GDM1 (cell line): ENCODE measurements at regions not wholly inside any gene's neighbourhood (a gene's known extent, or its start where the extent isn't known, plus 50 kb on each side); places are given as distances from the start of the nearest gene placed in this dataset.
"Not testable (repeated sequence)": the region's sequence is repeated elsewhere in the genome, so short reads cannot be mapped to it uniquely, and the experiment has no call there.

Experiments
- DNase-seq: peaks from one replicate; lab custom pipeline; 2025; lab: John Stamatoyannopoulos, UW

DNA sequence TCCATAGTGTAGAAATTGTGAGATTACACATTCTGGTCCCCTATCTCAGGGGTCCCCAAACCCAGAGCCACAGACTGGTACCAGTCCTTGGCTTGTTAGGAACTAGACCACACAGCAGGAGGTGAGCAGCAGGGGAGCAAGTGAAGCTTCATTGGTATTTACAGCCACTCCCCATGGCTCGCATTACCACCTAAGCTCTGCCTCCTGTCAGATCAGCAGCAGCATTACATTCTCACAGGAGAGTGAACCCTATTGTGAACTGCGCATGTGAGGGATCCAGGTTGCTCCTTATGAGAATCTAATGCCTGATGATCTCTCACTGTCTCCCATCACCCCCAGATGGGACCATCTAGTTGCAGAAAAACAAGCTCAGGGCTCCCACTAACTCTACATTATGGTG is 229.7 kb upstream of the IRF2BP2 start:
- no peak for DNase-seq

DNA sequence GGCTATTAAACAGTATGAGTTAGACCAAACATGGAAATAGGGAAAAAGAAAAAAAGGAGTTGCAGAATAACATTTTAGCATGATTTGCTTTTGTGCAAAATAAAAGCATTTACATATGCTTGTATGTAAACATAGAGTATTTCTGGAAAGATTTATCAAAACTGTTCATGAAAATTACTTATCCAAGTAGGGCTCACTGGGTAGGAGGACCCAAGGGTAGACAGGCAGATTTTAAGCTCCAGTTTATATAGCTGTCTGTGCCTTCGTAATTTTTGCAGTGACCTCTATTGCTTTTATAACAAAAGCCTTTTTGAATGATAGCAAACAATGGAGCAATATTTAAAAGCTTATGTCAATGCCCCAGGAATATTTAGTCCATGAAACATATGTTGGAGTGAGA is 228.8 kb upstream of the IRF2BP2 start:
- DNase-seq: no peak

DNA sequence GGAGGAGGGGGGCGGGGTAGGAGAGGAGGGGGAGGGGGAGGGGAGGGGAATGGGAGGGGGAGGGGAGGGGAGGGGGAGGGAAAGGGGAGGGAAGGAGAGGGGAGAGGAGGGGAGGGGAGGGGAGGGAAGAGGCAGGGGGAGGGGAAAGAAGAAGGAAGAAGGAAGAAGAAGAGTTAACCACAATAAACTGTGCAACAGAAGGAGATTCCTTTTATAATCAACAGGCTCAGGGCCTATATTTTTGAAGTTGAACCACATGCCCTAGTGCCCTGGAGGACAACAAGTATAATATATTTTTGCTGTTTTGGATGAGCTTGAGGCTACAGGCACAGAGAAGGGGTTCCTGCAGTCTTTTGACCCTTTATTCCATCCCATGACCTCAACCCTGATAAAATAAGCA is 228.2 kb upstream of the IRF2BP2 start:
- peak; percentile 14 for DNase-seq

GRCh38 chr1:234837713-234838112 is 227.7 kb upstream of the IRF2BP2 start:
- DNase-seq: no peak

DNA sequence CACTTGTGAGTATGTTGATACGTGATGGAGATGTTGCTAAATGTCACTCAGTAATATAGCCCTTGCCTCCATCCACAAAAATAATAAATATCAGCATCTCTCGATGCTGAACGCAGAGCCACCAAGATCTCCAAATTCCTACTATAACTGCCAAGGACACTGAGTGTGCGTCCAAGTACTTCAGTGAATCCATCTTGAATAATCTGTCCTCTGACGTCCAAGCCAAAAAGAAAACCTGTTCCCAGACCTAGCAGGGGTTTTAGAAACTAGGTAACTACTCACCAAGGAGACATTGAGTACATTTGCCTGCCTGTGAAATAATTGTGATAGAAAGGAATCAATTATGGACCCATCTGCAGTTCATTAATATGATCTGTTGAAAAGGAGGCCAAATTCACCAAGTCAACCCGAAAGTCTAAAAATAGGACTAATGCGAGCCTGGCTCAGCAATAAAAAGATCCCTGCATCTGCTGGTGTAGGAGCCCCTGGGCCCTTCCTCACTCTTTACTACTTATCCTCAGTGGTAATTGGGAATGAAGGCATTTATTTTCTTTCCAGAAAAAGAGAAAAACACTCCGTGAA is 226.9 kb upstream of the IRF2BP2 start:
- no peak for DNase-seq

DNA sequence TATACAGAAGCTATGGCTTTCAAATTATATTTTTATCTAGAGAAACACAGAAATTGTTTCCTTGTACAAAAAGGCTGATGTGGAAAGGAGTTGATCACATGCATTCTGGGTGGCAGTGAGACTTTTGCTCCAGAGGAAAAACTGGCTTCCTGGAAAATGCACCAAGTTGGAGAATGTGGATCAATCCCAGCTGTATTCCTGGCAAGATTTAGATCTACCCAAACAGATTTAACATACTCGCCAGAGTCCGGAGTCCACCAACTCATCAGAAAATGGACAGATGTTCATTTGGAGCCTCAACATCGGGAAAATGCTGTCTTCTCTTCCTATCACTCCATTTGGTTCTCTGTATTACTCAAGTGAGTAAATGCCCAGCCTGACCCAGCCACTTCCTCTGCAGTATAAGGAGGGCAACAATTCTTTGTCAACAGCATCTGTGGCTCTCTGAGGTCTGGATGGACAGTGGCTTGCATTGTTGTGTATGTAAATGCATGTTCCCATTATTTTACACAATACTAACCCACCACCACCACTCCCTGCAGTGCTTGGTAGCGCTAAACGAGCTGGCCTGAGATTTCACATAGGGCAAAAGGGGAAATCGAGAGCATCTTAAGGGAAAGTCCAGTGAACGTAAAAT is 226.2 kb upstream of the IRF2BP2 start:
- no peak for DNase-seq

DNA sequence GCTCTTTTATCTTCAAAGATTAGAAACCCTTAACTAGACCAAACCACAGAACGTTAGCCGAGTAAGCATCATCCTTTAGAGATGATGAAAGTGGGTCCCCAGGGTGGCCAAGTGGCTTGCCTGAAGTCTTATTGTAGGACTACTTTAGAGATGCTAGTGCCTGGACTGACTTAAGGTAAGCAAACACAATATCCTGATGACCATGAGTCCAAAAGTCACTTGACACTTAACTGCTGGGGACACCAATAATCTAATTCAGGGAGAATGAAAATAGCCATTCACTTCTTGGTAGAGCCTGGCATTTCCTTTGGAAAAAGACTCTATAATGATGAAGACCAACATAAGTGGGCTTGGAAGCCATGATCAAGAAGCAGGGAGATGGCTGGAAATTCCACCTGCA is 225.3 kb upstream of the IRF2BP2 start:
- DNase-seq: no peak

DNA sequence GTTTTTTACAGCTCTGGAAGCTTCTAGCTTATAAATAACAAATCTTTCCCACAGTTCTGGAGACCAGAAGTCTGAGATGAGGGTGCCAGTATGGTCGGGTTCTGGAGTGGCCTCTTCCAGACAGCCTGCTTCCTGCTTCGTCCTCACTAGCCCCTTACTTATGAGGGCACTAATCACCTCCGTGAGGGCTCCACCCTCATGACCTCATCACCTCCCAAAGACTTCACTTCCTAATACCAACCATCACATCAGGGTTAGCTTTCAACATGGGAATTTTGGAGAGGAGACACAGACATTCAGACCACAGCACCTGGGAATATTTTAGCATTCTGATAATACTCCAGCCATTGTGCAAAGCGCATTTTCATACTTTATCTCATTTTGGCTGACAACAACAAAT is 223.7 kb upstream of the IRF2BP2 start:
- no peak for DNase-seq

GRCh38 chr1:234833118-234833517 is 223.1 kb upstream of the IRF2BP2 start:
- DNase-seq: no peak

DNA sequence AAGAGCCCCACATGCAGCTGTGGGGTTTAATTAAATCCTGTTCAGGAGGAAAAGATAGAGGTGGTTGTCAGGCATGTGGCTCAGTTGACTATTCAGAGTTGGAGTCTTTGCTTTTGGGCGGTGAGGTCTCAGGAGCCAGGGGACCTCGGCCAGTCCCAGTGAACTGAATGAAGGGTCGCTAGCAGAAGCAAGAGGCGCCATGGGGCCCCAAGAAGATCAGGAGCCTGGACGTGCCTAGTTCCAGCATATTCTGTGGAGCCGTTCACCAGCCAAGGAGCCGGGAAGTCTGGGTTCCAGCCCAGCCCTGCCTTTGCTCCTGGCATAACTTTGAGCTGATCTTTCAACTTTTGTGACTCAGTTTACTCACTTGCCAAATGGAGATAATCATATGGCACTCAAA is 217.7 kb upstream of the IRF2BP2 start:
- DNase-seq: no peak

DNA sequence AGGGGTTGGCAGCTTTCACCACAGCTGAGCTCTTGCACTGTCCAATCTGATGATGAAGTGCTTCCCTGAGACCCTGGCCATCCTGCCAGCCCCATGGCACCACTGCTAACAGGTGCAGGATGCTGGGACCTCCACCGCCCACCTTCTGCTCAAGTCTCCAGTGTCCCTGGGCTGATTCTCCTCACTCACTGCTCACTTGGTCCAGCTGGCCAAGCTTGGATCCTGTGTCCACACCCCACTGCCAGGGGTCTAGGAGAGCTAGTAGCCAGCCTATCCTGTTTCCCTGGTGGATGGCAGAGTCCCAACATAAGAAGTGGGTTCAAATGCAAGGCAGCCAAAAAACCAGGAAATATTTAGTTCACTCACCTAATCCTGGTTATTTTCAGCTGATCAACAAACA is 217.2 kb upstream of the IRF2BP2 start:
- DNase-seq: no peak

GRCh38 chr1:234826352-234826751 is 216.4 kb upstream of the IRF2BP2 start:
- DNase-seq: no peak

GRCh38 chr1:234825498-234826165 is 215.7 kb upstream of the IRF2BP2 start:
- DNase-seq: no peak

DNA sequence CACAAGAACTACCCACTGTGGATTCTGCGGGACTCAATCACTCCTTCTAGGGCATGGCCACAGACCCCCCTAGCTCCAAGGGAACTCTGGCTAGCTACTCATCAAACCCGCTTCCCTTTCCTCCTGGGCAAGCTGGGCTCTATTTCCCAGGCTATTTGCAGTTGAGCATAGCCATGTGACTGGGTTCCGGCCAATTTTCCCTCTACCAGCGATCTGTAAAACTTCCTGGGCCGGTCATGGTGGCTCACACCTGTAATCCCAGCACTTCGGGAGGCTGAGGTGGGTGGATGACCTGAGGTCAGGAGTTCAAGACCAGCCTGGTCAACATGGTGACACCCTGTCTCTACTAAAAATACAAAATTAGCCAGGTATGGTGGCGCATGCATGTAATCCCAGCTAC is 214.9 kb upstream of the IRF2BP2 start:
- DNase-seq: not testable (repeated sequence)

DNA sequence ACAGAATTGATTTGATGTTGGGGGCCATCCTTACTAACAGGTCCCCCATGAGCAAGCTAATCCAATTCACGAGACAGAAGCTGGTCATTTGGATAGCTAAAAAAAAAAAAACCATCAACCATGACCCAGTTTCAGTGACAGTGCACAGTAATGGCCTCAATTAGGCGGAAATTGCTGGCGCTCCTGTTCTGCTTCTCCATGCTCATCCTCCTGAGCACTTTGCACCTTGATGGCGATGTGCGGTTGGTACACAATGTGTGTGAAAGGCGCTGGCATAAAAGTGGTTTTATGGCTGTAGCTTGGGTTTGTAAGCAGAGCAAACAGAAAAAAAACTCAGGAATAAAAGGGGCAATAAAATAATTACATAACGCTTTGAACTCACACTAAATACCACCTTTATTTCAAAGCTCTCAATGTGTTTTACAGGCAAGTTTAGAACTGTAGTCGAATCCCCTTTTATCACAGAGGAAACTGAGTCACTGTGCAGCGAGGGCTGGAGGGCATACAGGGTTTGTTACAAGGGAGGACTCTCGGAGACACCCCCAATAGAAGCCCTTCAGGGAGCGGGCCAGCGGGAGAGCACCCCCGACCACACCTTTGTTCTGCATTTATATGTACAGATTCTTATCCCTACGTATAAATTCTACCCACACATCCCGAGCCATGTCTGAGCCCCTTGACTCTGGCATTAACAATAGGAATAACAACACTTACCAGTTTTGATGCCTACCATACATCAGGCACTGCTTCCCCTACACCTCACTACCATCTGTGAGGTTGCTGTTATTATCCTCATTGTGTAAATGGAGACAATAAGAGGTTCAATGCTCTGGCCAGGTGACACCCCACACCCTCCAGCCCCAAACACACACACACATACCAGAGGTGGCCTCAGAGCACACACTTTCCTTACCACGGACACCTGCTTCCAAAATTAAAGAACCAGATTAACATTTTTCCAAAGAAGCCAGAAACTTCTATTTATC is 213.5 kb upstream of the IRF2BP2 start:
- DNase-seq: no peak

- no peak for DNase-seq
Observed at GRCh38 chr1:234821840-234822239, 211.9 kb upstream of the IRF2BP2 start.

- no peak for DNase-seq
Observed at GRCh38 chr1:234820597-234820996, 210.6 kb upstream of the IRF2BP2 start.

DNA sequence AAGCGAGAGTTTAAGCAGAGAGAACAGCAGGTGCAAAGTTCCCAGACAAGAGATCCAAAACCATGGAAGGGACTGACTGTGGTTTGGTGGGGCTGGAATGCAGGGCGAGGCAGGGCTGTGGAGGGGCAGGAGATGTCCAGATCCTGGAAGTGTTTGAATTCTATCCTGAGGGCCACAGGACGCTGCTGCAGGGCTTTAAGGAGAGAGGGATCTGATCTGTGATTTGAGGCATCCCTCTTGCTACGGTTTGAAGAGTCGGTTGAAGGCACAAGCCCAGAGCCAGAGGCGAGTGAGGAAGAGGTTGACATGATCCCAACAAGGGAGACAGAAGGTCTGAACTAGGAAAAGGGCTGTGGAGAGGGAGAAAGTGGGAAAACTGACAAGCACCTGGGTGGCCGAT is 209.9 kb upstream of the IRF2BP2 start:
- not testable (repeated sequence) for DNase-seq

- not testable (repeated sequence) for DNase-seq
Observed at GRCh38 chr1:234818040-234818387, 208.0 kb upstream of the IRF2BP2 start.

DNA sequence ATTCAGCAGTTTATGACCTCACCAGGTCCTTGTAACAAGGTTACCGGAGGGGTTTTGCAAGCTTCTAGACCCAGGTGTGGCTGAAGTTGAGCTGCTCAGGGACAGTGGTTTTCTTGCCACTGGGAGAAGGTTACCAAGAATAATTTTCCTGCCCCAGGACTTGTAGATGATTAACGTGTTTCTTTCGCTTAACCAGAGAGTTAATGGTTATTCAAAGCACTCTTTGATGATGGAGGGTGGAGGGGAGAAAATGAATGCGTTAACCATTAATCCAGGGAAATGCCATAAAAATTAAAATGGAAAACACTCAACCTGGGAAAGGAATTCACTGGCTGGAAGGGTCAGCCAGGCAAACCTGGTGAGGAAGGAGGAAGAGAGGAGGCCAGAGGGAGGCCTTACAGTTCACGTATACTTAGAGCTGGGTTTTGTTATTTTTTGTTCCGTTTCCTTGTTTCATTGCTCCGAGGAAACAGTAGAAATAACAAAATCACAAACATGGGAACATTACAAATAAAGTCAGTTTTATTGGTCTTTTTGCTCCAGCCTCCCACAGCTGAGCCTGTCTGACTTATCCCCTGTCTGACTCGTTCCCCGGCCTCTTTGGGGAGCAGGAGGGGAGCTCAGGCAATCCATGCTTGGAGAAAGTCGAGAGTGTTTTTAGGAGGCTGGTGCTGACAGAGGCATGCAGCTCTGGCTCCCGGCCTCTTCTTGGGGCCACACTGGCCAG is 207.5 kb upstream of the IRF2BP2 start:
- DNase-seq: not testable (repeated sequence)

DNA sequence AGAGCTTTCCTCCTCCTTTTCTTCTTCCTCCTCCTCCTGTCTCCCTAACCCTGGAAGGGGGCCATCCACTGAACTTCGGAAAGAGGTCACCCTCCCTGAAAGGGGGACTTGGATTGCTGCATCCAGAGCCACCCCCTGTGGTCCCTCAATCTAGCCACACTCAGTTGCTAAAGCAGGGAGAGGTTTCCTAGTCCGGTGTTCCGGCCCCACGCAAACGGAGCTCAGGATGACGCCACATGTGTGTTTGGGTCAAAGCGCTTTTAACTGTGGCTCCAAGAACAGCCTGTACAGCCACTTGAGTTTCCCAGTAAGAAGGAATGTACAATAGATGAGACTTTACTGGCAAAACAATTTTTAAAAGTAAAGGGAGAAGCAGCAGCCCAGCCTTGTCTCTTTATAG is 206.9 kb upstream of the IRF2BP2 start:
- DNase-seq: not testable (repeated sequence)
